Fibroblast of lung (primary cell): ENCODE measurements at regions not wholly inside any gene's neighbourhood (a gene's known extent, or its start where the extent isn't known, plus 50 kb on each side); places are given as distances from the start of the nearest gene placed in this dataset.

Experiments used
- CTCF ChIP-seq, 2 donors: IDR thresholded peaks in 1 of 2; conservative IDR thresholded peaks in 1 of 2; 1 replicate in 1 of 2; 2 replicates in 1 of 2; pipeline ENCODE4 v1.5.1; 2011 to 2012; ENCODE audit warnings: low read length in 2 of 2, control low read depth in 1 of 2, inconsistent platforms in 1 of 2, low read depth in 1 of 2, mild to moderate bottlenecking in 1 of 2
- EZH2 ChIP-seq: IDR thresholded peaks from 2 replicates; pipeline ENCODE4 v1.5.1; 2012; ENCODE audit warnings: low read length, control low read depth, mild to moderate bottlenecking; ENCODE audit errors: missing control alignments

GRCh38 chr5:154575546-154576428 is 97.8 kb upstream of the HAND1 start:
- TF ChIP-seq CTCF (conservative IDR thresholded peaks at IDR 0.05 in 1 of 2, IDR thresholded peaks at IDR 0.05 in 1 of 2; ENCODE audit: low read depth in 1 of 2, low read length in 2 of 2) (no peak), EZH2 (no peak)
